RWPE2 (cell line): ENCODE measurements at regions not wholly inside any gene's neighbourhood (a gene's known extent, or its start where the extent isn't known, plus 50 kb on each side); places are given as distances from the start of the nearest gene placed in this dataset.

Experiments
- ATAC-seq: fragments of 200-7000 bp; cut with Tn5 transposase; 3 replicates; pipeline ENCODE4 v1.9.1; 2021; ENCODE audit warnings: low read depth
- DNase-seq: peaks from one replicate; pipeline ENCODE4 v3.0.0-alpha.2; 2020; ENCODE audit warnings: low spot score
- H3K27ac ChIP-seq: fragments of 450-650 bp; 2 replicates; pipeline ENCODE4 v1.5.1; 2017; ENCODE audit warnings: mild to moderate bottlenecking; ENCODE audit not compliant: poor library complexity, severe bottlenecking
- H3K27me3 ChIP-seq: fragments of 250-450 bp; sonication (Bioruptor Pico); 2 replicates; pipeline ENCODE4 v1.5.1; 2021; ENCODE audit warnings: mild to moderate bottlenecking, moderate library complexity; ENCODE audit not compliant: insufficient read depth, poor library complexity, severe bottlenecking
- H3K36me3 ChIP-seq: fragments of 250-450 bp; sonication (Bioruptor Pico); 2 replicates; pipeline ENCODE4 v1.5.1; 2020; ENCODE audit warnings: low read depth, mild to moderate bottlenecking, moderate library complexity
- H3K4me1 ChIP-seq: fragments of 250-450 bp; sonication (Bioruptor Pico); 2 replicates; pipeline ENCODE4 v1.5.1; 2021; ENCODE audit warnings: mild to moderate bottlenecking, moderate library complexity; ENCODE audit not compliant: insufficient read depth, poor library complexity, severe bottlenecking
- H3K4me3 ChIP-seq: fragments of 250-450 bp; sonication (Bioruptor Pico); 2 replicates; pipeline ENCODE4 v1.5.1; 2021; ENCODE audit warnings: mild to moderate bottlenecking, moderate library complexity; ENCODE audit not compliant: severe bottlenecking
- H3K9me3 ChIP-seq: fragments of 250-450 bp; sonication (Bioruptor Pico); 2 replicates; pipeline ENCODE4 v1.5.1; 2021; ENCODE audit warnings: mild to moderate bottlenecking, moderate library complexity; ENCODE audit not compliant: severe bottlenecking
- CTCF ChIP-seq: fragments of 450-650 bp; IDR thresholded peaks from one replicate; pipeline ENCODE4 v1.5.1; 2017; ENCODE audit warnings: mild to moderate bottlenecking, moderate library complexity; ENCODE audit not compliant: poor library complexity, severe bottlenecking

GRCh38 chr9:20040991-20041696, 252.3 kb upstream of the SLC24A2 start:
- no peak for DNase-seq
- Histone ChIP-seq H3K36me3 (no peaks in the 10 kb centered on the region), H3K4me1 (no peaks in the 10 kb centered on the region), H3K9me3 (no peaks in the 10 kb centered on the region), H3K27ac (no peak overlapping the region), H3K27me3 (no peaks in the 10 kb centered on the region), H3K4me3 (no peak overlapping the region)
- no peak for TF ChIP-seq CTCF
- ATAC-seq: no peak

GRCh38 chr9:20037699-20038098, 248.9 kb upstream of the SLC24A2 start:
- no peaks in the 10 kb centered on the region for H3K4me1 ChIP-seq
- H3K36me3 ChIP-seq: no peaks in the 10 kb centered on the region
- TF ChIP-seq CTCF: no peak

GRCh38 chr9:20033511-20033910, 244.7 kb upstream of the SLC24A2 start:
- no peak overlapping the region for H3K4me3 ChIP-seq
- no peaks in the 10 kb centered on the region for H3K27me3 ChIP-seq
- ATAC-seq (no peak), DNase-seq (no peak)
- no peak for TF ChIP-seq CTCF
- no peaks in the 10 kb centered on the region for H3K4me1 ChIP-seq
- no peaks in the 10 kb centered on the region for H3K9me3 ChIP-seq
- H3K36me3 ChIP-seq: no peaks in the 10 kb centered on the region
- no peak overlapping the region for H3K27ac ChIP-seq

More at GRCh38 chr9:20037699-20038098, 248.9 kb upstream of the SLC24A2 start:
- ATAC-seq (no peak), DNase-seq (no peak)
- H3K4me3 ChIP-seq: no peak overlapping the region
- H3K27ac ChIP-seq: no peak overlapping the region
- no peaks in the 10 kb centered on the region for H3K27me3 ChIP-seq
- no peaks in the 10 kb centered on the region for H3K9me3 ChIP-seq

- ATAC-seq (no peak), DNase-seq (no peak)
- Histone ChIP-seq H3K4me3 (no peak overlapping the region), H3K27me3 (no peaks in the 10 kb centered on the region), H3K9me3 (no peaks in the 10 kb centered on the region), H3K27ac (no peak overlapping the region), H3K4me1 (no peaks in the 10 kb centered on the region), H3K36me3 (no peaks in the 10 kb centered on the region)
- TF ChIP-seq CTCF: no peak
Measured at GRCh38 chr9:20032413-20033006, 243.7 kb upstream of the SLC24A2 start.

GRCh38 chr9:20031836-20032235, 243.0 kb upstream of the SLC24A2 start:
- TF ChIP-seq CTCF: no peak
- no peaks in the 10 kb centered on the region for H3K9me3 ChIP-seq
- no peak overlapping the region for H3K4me3 ChIP-seq
- no peaks in the 10 kb centered on the region for H3K4me1 ChIP-seq
- H3K27me3 ChIP-seq: no peaks in the 10 kb centered on the region
- no peak overlapping the region for H3K27ac ChIP-seq
- DNase-seq: no peak
- H3K36me3 ChIP-seq: no peaks in the 10 kb centered on the region
- no peak for ATAC-seq
